Mesodermal cell (in vitro differentiated cells): ENCODE measurements at regions not wholly inside any gene's neighbourhood (a gene's known extent, or its start where the extent isn't known, plus 50 kb on each side); places are given as distances from the start of the nearest gene placed in this dataset.

Experiments
- H3K27ac ChIP-seq: 2 replicates; pipeline ENCODE4 v1.7.0; 2013; ENCODE audit warnings: mild to moderate bottlenecking, low read depth, low read length, moderate library complexity; ENCODE audit not compliant: severe bottlenecking
- H3K36me3 ChIP-seq: 2 replicates; pipeline ENCODE4 v1.7.1; 2013; ENCODE audit warnings: mild to moderate bottlenecking, low read length, moderate library complexity; ENCODE audit not compliant: control insufficient read depth, insufficient read depth
- H3K4me1 ChIP-seq: one replicate; pipeline ENCODE4 v1.7.1; 2013; ENCODE audit warnings: mild to moderate bottlenecking, low read length; ENCODE audit not compliant: insufficient read depth, control insufficient read depth, poor library complexity, severe bottlenecking
- H3K4me3 ChIP-seq: 2 replicates; pipeline ENCODE4 v1.7.0; 2013; ENCODE audit warnings: low read length, control low read depth, mild to moderate bottlenecking; ENCODE audit not compliant: insufficient read depth, poor library complexity, severe bottlenecking; ENCODE audit errors: extremely low read depth
- H3K9me3 ChIP-seq: 2 replicates; pipeline ENCODE4 v1.7.1; 2013; ENCODE audit warnings: mild to moderate bottlenecking, low read length, moderate library complexity; ENCODE audit not compliant: control insufficient read depth
- WGBS, 2 experiments: methylation state at CpG; one replicate each; pipeline ENCODE4 v1.1.5; 2013; ENCODE audit warnings: missing lambda C conversion rate in 2 of 2; ENCODE audit not compliant: insufficient coverage in 2 of 2; 5-methylcytosine and 5-hydroxymethylcytosine counted together

DNA sequence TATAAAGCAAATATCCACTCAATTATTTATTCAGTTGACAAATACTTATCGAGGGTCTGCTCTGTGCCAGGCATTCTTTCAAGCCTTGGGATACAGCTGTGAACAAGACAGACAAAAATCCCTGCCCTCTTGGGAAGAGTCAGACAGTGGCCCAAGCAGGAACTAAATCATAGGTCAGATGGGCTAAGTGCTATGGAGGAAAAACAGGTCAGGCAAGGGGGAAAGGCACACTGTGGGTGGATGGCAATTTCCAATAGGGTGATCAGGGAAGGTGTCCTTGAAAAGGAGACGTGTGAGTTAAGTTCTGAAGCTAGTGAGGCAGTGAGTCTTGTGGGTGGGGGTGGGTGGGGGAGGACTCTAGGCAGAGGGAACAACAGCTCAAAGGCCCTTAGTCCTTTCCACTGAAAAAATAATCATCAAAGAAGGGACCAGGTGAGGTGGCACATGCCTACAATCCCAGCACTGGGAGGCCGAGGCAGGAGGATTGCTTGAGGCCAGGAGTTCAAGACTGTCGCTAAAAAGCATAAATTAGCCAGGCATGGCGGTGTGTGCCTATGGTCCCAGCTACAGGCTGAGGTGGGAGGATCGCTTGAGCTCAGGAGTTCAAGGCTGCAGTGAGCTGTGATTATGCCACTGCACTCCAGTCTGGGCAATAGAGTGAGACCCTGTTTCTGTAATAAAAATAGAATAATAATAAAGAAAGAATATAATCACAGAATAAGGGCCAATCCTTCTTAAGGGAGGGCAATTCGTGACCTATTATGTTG, 95.2 kb upstream of the CPEB4 start:
- 88% methylated on average over 2 to 6 of the region's 7 CpGs for WGBS, 2 experiments
- H3K36me3 ChIP-seq = no peaks in the 10 kb centered on the region

DNA sequence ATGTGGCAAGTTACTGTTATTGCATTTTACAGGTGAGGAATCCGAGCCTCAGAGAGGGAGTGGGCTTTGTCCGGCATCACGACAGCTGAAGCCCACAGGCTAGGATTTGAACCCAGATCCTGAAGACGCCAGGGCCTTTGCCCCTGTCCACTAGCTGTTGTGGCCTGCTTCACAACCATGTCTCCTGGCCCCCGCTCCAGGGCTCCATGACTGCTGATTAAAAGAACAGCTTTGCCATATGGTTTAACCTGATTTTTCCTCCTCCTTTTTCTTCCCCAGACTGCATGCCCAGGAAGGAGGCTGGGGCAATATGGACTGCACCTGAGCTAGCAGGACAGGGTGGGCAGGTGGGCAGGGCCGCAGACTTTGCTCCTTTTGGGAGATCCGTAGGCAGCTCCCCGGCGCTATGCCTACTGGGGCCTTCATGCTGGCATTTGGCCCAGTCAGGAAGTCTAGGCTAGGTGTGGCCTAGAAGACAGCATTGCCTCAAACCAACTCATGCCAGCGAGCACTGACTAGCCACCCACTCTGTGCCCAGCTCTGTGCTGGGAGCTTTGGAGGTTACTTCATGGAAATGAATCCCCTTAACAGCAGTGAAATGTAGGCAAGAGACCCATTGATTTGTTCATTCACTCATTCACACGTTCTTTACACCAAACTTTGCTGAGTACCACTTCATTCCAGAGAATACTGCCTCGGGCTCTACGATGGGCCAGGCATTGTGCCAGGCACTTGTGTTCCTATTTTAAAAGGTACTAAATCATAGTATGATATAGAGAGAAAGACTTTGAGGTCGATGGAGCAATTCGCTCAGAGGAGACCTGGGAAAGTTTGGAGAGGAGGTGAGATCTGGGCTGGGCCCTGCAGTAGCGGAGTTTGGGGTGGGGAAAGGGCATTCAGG, 94.3 kb upstream of the CPEB4 start:
- Histone ChIP-seq H3K9me3 (no peaks in the 10 kb centered on the region), H3K4me1 (peaks cover 5% of the 10 kb centered on the region), H3K27ac (no peak overlapping the region), H3K4me3 (no peak overlapping the region), H3K36me3 (no peaks in the 10 kb centered on the region)
- WGBS, 2 experiments = 94 to 95% methylated on average over 14 to 15 of the region's 16 CpGs

More for the DNA sequence above, 95.2 kb upstream of the CPEB4 start:
- no peak overlapping the region for H3K4me3 ChIP-seq
- H3K9me3 ChIP-seq = no peaks in the 10 kb centered on the region
- H3K27ac ChIP-seq = no peak overlapping the region
- H3K4me1 ChIP-seq = peaks cover 8% of the 10 kb centered on the region

DNA sequence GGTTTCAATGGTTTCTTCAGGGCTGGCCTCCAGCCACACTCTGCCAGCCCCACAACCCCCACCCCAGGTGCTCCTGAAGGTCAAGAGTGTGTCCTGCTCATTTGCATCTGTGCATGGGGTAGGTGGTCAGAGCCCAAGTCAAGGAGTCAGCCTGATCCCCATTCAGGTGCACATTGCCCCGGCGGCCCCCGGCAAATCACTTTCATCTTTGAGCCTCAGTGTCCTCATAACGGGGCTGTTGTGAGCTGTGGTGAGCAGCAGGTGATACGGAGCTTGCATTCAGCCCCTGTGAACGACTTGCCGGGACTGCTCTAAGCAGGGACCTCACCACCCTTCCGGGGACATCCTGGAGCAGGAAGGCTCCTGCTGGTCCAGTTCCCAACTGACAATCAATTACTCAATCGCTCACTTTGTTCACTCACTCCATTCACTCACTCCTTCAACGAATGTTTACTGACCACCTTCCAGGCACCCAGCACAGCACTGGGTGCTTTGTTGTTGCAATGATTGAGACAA, 93.2 kb upstream of the CPEB4 start:
- H3K4me1 ChIP-seq = no peaks in the 10 kb centered on the region
- H3K9me3 ChIP-seq = no peaks in the 10 kb centered on the region
- H3K36me3 ChIP-seq = no peaks in the 10 kb centered on the region
- WGBS, 2 experiments = 94 to 95% methylated on average over 8 of the region's 10 CpGs
- no peak overlapping the region for H3K27ac ChIP-seq
- H3K4me3 ChIP-seq = no peak overlapping the region

DNA sequence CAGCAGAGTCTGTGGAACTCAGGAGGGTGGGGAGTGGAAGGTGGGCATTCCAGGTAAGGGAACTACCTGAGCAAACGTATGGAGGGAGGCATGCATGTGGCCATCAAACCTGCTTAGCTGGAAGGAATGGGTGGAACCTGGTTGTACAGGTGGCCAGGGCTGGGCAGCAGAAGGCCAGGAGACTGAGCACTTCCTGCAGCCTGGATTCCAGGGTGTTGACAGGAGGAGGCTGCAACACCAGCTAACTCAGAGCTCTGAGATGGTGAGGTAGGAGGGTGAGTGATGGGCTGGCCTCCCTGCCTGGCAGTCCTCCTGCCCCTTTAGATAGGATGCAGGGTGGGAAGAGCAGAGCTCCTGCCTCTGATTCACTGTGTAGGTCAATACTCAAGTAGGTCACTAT, 92.5 kb upstream of the CPEB4 start:
- WGBS, 2 experiments = 78 to 93% methylated on average over 1 of the region's 1 CpG

DNA sequence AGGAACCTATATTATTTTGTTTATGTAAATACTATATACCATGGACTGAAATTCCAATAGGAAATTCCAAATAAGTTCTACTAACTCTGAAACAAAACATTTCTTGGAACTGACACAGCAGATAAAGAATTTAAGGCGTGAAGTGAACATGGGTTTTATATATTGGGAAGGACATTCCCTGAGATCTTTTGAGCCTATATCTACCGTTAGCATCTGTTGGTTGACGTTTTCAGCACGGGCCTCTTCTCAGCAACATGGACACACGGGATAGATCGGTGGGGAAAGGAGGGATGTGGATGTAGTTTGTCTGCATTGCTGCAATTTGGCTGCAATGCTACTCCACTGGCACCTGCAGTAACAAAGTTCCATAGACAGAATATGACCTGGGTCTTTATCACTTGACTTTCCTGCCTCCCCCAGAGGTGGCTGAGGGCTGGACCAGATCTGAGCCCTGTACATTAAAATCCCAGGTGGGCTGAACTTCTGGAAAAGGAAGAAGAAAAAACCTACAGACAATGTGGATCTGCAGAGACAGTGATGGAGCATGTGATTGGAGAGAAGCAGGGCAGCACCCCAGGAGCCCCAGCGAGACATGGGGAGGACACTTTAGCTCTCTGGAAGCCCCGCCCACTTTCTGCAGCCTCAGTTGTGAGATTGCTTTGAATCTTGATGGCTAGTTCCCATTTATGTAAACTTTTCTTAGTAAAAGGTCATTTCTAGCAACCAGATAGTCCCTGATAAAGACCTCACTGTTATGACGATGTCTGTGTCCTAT, 91.2 kb upstream of the CPEB4 start:
- Histone ChIP-seq H3K4me3 (no peak overlapping the region), H3K36me3 (no peaks in the 10 kb centered on the region), H3K4me1 (no peaks in the 10 kb centered on the region), H3K27ac (no peak overlapping the region), H3K9me3 (no peaks in the 10 kb centered on the region)
- 85 to 89% methylated on average over 6 to 8 of the region's 9 CpGs for WGBS, 2 experiments

More for the DNA sequence above, 92.5 kb upstream of the CPEB4 start:
- Histone ChIP-seq H3K4me1 (no peaks in the 10 kb centered on the region), H3K9me3 (no peaks in the 10 kb centered on the region), H3K4me3 (no peak overlapping the region), H3K27ac (no peak overlapping the region), H3K36me3 (no peaks in the 10 kb centered on the region)

DNA sequence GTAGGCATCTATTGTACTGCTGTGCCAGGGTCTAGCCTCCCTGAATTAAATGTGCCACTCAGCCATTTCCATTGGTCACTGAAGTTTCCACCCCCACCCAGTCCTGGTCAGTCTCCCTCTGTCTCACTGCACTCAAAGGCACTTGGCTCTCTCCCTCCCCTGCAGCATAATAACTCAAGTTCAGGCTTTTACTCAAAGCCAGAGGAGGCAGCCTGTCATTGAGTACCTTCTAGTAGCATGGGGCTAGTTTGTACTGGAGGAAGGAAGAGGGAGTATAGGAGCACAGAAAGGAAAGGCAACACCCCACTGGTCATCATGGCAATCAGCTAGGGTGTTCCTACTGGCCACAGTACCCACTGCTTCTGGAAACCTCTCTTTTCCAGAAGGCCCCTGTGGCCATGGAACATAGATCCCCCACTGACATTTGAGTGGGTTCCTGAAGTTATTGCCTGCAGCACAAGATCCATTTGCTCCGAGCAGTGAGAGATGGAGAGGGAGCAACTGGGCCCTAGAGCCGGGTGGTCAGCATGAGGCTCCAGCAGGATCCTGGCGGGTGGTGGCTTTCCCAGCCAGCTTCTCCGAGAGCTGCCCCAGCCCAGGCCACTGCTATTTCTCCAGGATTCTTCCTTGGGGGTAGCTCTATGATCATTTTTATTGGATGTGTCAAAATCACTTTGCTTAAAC, 89.9 kb upstream of the CPEB4 start:
- 89 to 94% methylated on average over 3 to 4 of the region's 4 CpGs for WGBS, 2 experiments
- H3K27ac ChIP-seq = no peak overlapping the region
- no peaks in the 10 kb centered on the region for H3K36me3 ChIP-seq
- no peaks in the 10 kb centered on the region for H3K9me3 ChIP-seq
- no peak overlapping the region for H3K4me3 ChIP-seq
- no peaks in the 10 kb centered on the region for H3K4me1 ChIP-seq

DNA sequence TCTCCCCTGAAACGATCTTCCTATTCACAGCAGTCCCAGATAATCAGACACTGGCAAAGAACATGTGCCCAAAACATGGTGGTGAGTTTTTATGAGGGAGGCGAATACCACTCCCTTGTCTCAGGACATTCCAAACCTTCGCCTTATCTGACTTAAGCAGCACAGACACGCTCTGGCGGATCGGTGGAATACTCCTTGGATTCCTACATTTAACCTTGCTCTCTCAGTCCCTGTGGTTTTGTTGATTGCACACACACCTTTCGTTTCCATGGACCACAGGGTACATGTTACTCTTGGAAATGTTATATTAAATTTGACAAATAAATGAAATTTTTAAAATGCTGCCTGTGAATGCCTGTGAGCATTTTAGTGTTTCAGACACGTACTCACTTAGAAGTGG, 87.8 kb upstream of the CPEB4 start:
- Histone ChIP-seq H3K9me3 (peaks cover 6% of the 10 kb centered on the region), H3K4me3 (no peak overlapping the region), H3K4me1 (no peaks in the 10 kb centered on the region), H3K36me3 (no peaks in the 10 kb centered on the region), H3K27ac (no peak overlapping the region)
- 89 to 94% methylated on average over 6 to 7 of the region's 8 CpGs for WGBS, 2 experiments

DNA sequence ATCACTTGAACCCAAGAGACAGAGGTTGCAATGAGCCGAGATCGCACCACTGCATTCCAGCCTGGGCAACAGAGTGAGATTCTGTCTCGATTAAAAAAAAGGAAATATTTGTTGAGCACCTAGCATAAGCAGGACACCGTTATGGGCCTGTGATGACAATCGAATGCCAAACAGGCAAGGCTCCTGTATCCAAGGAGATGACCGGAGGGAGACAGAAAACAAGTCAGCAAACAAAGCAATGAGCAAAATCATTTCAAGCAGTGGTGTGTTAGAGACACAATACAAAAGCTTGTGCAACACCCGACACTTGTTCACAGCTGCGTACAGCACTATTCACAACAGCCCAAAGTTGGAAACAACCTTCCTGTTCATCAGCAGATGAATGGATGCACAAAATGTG, 87.1 kb upstream of the CPEB4 start:
- peaks cover 6% of the 10 kb centered on the region for H3K9me3 ChIP-seq
- H3K4me1 ChIP-seq = no peaks in the 10 kb centered on the region
- no peak overlapping the region for H3K4me3 ChIP-seq
- H3K36me3 ChIP-seq = no peaks in the 10 kb centered on the region
- H3K27ac ChIP-seq = no peak overlapping the region
- 92 to 95% methylated on average over 6 to 7 of the region's 8 CpGs for WGBS, 2 experiments

DNA sequence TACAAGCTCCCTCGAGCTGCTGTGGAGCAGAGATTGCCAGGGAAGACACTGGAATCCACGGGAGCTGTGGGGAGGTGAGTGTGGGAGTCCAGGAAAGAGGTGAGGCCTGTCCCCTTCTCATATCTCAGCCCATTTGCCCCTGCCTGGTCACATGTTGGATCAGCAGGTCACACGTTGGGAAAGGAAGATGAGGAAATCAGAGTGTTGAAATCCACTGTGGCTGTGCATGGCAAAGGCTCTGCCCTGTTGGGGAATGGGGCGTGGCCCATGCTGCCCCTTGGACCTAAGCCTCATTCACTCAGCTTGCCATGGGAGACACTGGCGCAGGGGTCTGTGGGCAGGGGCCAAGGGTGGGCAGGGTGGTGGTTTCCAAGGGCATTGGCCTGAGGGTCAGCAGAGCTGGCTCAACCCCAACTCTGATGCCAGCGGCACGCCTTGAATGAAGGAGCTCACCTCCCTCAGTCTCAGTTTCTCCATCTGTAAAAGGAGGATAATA, 85.4 kb upstream of the CPEB4 start:
- H3K27ac ChIP-seq = no peak overlapping the region
- 66 to 96% methylated on average over 3 to 6 of the region's 7 CpGs for WGBS, 2 experiments

DNA sequence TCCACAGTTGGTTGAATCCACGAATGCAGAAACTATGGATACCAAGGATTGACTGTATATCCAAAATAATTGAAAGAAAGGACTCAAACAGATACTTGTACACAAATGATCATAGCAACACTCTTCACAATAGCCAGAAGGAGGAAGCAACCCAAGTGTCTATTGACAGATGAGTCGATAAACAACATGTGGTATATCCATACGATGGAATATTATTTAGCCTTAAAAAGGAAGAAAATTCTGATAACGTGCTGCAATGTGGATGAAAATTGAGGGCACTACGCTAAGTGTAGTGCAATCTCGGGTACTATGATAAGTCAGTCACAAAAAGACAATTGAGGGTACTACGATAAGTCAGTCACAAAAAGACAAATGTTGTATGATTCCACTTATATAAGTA, 83.6 kb upstream of the CPEB4 start:
- peaks cover 6% of the 10 kb centered on the region for H3K9me3 ChIP-seq
- H3K27ac ChIP-seq = no peak overlapping the region
- H3K4me3 ChIP-seq = no peak overlapping the region
- no peaks in the 10 kb centered on the region for H3K36me3 ChIP-seq
- no peaks in the 10 kb centered on the region for H3K4me1 ChIP-seq
- WGBS, 2 experiments = 92 to 97% methylated on average over 3 to 5 of the region's 7 CpGs

More for the DNA sequence above, 85.4 kb upstream of the CPEB4 start:
- Histone ChIP-seq H3K36me3 (no peaks in the 10 kb centered on the region), H3K4me1 (no peaks in the 10 kb centered on the region), H3K9me3 (peaks cover 6% of the 10 kb centered on the region), H3K4me3 (no peak overlapping the region)
